ENCODE measurements at regions not wholly inside any gene's neighbourhood (a gene's known extent, or its start where the extent isn't known, plus 50 kb on each side); places are given as distances from the start of the nearest gene placed in this dataset.

- Histone ChIP-seq H3K4me3 (no peak overlapping the region), H3K9ac (ENCODE audit: control insufficient read depth, insufficient read depth, low read length) (no peak overlapping the region), H3K27ac (ENCODE audit: control insufficient read depth, insufficient read depth) (no peak overlapping the region), H3K27me3 (replicated peaks in 1 of 2; ENCODE audit: control insufficient read depth in 2 of 2, insufficient read depth in 2 of 2, low read length in 1 of 2) (no peaks in the 10 kb centered on the region), H3K9me3 (replicated peaks; ENCODE audit: control insufficient read depth, insufficient read depth, low read length) (no peaks in the 10 kb centered on the region), H3K79me2 (ENCODE audit: control insufficient read depth, insufficient read depth, low read length) (no peaks in the 10 kb centered on the region), H3K4me2 (ENCODE audit: control insufficient read depth, insufficient read depth) (no peak overlapping the region), H3K36me3 (ENCODE audit: control insufficient read depth in 2 of 2, insufficient read depth in 2 of 2, low read length in 1 of 2) (no peaks in the 10 kb centered on the region), H4K20me1 (ENCODE audit: control insufficient read depth, insufficient read depth) (no peaks in the 10 kb centered on the region), H2AFZ (ENCODE audit: control insufficient read depth, low read depth, low read length) (no peak overlapping the region), H3K4me1 (ENCODE audit: control insufficient read depth, insufficient read depth, low read length) (no peaks in the 10 kb centered on the region)
- ChIA-PET CTCF (no interaction called here), SMC1A (ENCODE audit: uncharacterized antibody, unreplicated experiment) (no interaction called here), RAD21 (ENCODE audit: unreplicated experiment) (no interaction called here), POLR2A (no interaction called here)
- DNase-seq (ENCODE audit: low read depth, low spot score) = no peak
- BruUV-seq (replicated peaks) = no TSS peak
- ATAC-seq = no peak
- FAIRE-seq = no peak
- in situ Hi-C loops (cut with MboI) (no loop called here), intact Hi-C loops (cut with micrococcal nuclease; ENCODE audit: unreplicated experiment) (no loop called here)
- TF ChIP-seq HSF1 (IDR thresholded peaks at IDR 0.05; ENCODE audit: low read depth, low read length) = no peak
- TF ChIP-seq RAD21 (IDR thresholded peaks at IDR 0.05; ENCODE audit: insufficient read depth, low read depth, low read length) = no peak
- TF ChIP-seq BCL11A (IDR thresholded peaks at IDR 0.05; ENCODE audit: low read depth, low read length) = no peak
- no peak for TF ChIP-seq IRF4 (IDR thresholded peaks at IDR 0.05; ENCODE audit: low read depth, low read length)
- no peak for TF ChIP-seq SREBF2 (IDR thresholded peaks at IDR 0.05; ENCODE audit: low read length)
- TF ChIP-seq HDAC6 (IDR thresholded peaks at IDR 0.05; ENCODE audit: unreplicated experiment) = no peak
- TF ChIP-seq SMC3 (IDR thresholded peaks at IDR 0.05; ENCODE audit: borderline replicate concordance, low read length) = no peak
- TF ChIP-seq, protein P1, sequence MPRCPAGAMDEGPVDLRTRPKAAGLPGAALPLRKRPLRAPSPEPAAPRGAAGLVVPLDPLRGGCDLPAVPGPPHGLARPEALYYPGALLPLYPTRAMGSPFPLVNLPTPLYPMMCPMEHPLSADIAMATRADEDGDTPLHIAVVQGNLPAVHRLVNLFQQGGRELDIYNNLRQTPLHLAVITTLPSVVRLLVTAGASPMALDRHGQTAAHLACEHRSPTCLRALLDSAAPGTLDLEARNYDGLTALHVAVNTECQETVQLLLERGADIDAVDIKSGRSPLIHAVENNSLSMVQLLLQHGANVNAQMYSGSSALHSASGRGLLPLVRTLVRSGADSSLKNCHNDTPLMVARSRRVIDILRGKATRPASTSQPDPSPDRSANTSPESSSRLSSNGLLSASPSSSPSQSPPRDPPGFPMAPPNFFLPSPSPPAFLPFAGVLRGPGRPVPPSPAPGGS (IDR thresholded peaks at IDR 0.05; ENCODE audit: borderline replicate concordance, insufficient read depth, low read depth, low read length, poor library complexity, severe bottlenecking) = no peak
- no peak for TF ChIP-seq LARP7 (IDR thresholded peaks at IDR 0.05)
- no peak for TF ChIP-seq ZZZ3 (IDR thresholded peaks at IDR 0.05; ENCODE audit: control insufficient read depth, insufficient read length, low read depth)
- no peak for TF ChIP-seq ZNF384 (IDR thresholded peaks at IDR 0.05; ENCODE audit: borderline replicate concordance, low read depth, low read length)
- TF ChIP-seq, protein P2, sequence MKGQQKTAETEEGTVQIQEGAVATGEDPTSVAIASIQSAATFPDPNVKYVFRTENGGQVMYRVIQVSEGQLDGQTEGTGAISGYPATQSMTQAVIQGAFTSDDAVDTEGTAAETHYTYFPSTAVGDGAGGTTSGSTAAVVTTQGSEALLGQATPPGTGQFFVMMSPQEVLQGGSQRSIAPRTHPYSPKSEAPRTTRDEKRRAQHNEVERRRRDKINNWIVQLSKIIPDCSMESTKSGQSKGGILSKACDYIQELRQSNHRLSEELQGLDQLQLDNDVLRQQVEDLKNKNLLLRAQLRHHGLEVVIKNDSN (IDR thresholded peaks at IDR 0.05; ENCODE audit: borderline replicate concordance, extremely low read length, insufficient read depth, low read depth, low read length) = no peak
- no peak for TF ChIP-seq SREBF1 (IDR thresholded peaks at IDR 0.05; ENCODE audit: low read length)
- TF ChIP-seq JUND (IDR thresholded peaks at IDR 0.05; ENCODE audit: low read depth, low read length) = no peak
- no peak for TF ChIP-seq TCF7 (IDR thresholded peaks at IDR 0.05; ENCODE audit: borderline replicate concordance)
- no peak for TF ChIP-seq MYB (IDR thresholded peaks at IDR 0.05; ENCODE audit: borderline replicate concordance, low read depth, low read length)
- no peak for TF ChIP-seq NR2C2 (IDR thresholded peaks at IDR 0.05; ENCODE audit: borderline replicate concordance, control insufficient read depth, insufficient read length, low read depth)
- no peak for TF ChIP-seq SP1 (IDR thresholded peaks at IDR 0.05; ENCODE audit: low read depth, low read length)
- TF ChIP-seq YY1 (IDR thresholded peaks at IDR 0.05; ENCODE audit: low read depth, low read length) = no peak
- WGBS (ENCODE audit: insufficient coverage, insufficient replicate concordance, low lambda C conversion rate, missing lambda C conversion rate) = 26% methylated on average over 5 of the region's 5 CpGs
Observed at GRCh38 chr5:8239646-8240045, 370.7 kb downstream of the MTRR start.

Measured in GM12878 (cell line).